Activated naive CD8-positive, alpha-beta T cell treated with anti-CD3 and anti-CD28 coated beads, Interleukin-2, amount 10 ng/mL, durations not matched to agents 7 days and 5 days (primary cell): ENCODE measurements at regions not wholly inside any gene's neighbourhood (a gene's known extent, or its start where the extent isn't known, plus 50 kb on each side); places are given as distances from the start of the nearest gene placed in this dataset.
"Not testable (repeated sequence)": the region's sequence is repeated elsewhere in the genome, so short reads cannot be mapped to it uniquely, and the experiment has no call there.

Experiments used
- ATAC-seq: fragments of 150-1000 bp; cut with Tn5 transposase; one replicate; pipeline ENCODE4 v1.10.0; 2021; ENCODE audit warnings: low read depth, moderate library complexity
- POLR2A ChIA-PET: fragments of 350-600 bp; sonication (Branson Sonifier 250); formaldehyde crosslinking; loops from one replicate; lab custom pipeline; 2021; ENCODE audit warnings: antibody characterized with exemption; lab: Charles Lee
- DNase-seq: peaks from one replicate; pipeline ENCODE4 v3.0.0; 2021
- H3K27ac Mint-ChIP-seq: one replicate; pipeline ENCODE4 v1.8.0; 2022; ENCODE audit warnings: mild to moderate bottlenecking, mixed read lengths
- H3K27me3 Mint-ChIP-seq: one replicate; pipeline ENCODE4 v1.8.0; 2022; ENCODE audit warnings: mild to moderate bottlenecking, moderate library complexity, mixed read lengths
- H3K36me3 Mint-ChIP-seq: one replicate; pipeline ENCODE4 v1.8.0; 2021; ENCODE audit warnings: mild to moderate bottlenecking, mixed read lengths
- H3K4me1 Mint-ChIP-seq: one replicate; pipeline ENCODE4 v1.8.0; 2021; ENCODE audit warnings: mixed read lengths
- H3K4me3 Mint-ChIP-seq: one replicate; pipeline ENCODE4 v1.8.0; 2022; ENCODE audit warnings: mild to moderate bottlenecking, moderate library complexity, mixed read lengths
- H3K9me3 Mint-ChIP-seq: one replicate; pipeline ENCODE4 v1.8.0; 2021; ENCODE audit warnings: mixed read lengths

- Mint-ChIP-seq H3K36me3 (no peaks in the 10 kb centered on the region), H3K27me3 (no peaks in the 10 kb centered on the region), H3K4me3 (no peak overlapping the region), H3K4me1 (no peaks in the 10 kb centered on the region), H3K9me3 (peaks cover 2% of the 10 kb centered on the region), H3K27ac (no peak overlapping the region)
- DNase-seq, result no peak
- POLR2A ChIA-PET, result no interaction called here
- no peak for ATAC-seq
These were observed 210.1 kb upstream of the RIMS1 start for GRCh38 chr6:71676298-71676697.

- DNase-seq (no peak), ATAC-seq (no peak)
- H3K9me3 Mint-ChIP-seq, result peaks cover 2% of the 10 kb centered on the region
- no peaks in the 10 kb centered on the region for H3K4me1 Mint-ChIP-seq
- H3K27ac Mint-ChIP-seq, result no peak overlapping the region
- no peaks in the 10 kb centered on the region for H3K36me3 Mint-ChIP-seq
- no peaks in the 10 kb centered on the region for H3K27me3 Mint-ChIP-seq
- POLR2A ChIA-PET, result no interaction called here
- H3K4me3 Mint-ChIP-seq, result no peak overlapping the region
These were observed 208.3 kb upstream of the RIMS1 start for GRCh38 chr6:71678091-71678490.

GRCh38 chr6:71681234-71681867 is 205.0 kb upstream of the RIMS1 start:
- peaks cover 2% of the 10 kb centered on the region for H3K9me3 Mint-ChIP-seq
- H3K4me3 Mint-ChIP-seq, result no peak overlapping the region
- no peaks in the 10 kb centered on the region for H3K36me3 Mint-ChIP-seq
- ATAC-seq, result no peak
- POLR2A ChIA-PET, result no interaction called here
- H3K4me1 Mint-ChIP-seq, result no peaks in the 10 kb centered on the region
- DNase-seq, result no peak
- H3K27me3 Mint-ChIP-seq, result no peaks in the 10 kb centered on the region
- H3K27ac Mint-ChIP-seq, result no peak overlapping the region

GRCh38 chr6:71686021-71686677 is 200.2 kb upstream of the RIMS1 start:
- H3K9me3 Mint-ChIP-seq, DNase-seq, H3K4me1 Mint-ChIP-seq, H3K27me3 Mint-ChIP-seq, H3K36me3 Mint-ChIP-seq, ATAC-seq, H3K27ac Mint-ChIP-seq, H3K4me3 Mint-ChIP-seq, POLR2A ChIA-PET: not testable (repeated sequence)

DNA sequence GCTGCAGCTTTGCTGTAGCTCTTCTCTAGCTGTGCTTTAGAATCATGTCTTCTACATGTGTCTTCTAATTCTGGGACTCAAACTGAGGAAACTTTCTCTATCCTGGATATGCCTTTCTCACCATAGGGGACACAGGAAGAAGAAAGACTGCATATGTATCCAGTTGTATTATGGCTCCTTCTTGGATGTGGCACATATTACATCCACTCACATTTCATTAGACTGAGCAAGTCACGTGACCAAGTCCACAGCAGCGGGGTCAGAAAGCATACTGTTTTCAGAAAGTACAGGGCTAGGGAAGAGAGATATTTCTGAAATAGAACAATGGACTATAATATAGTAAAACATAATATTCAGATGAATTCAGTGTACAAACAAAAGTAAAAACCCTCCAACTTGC is 187.6 kb upstream of the RIMS1 start:
- ATAC-seq (no peak), DNase-seq (no peak)
- Mint-ChIP-seq H3K4me1 (no peaks in the 10 kb centered on the region), H3K9me3 (no peaks in the 10 kb centered on the region), H3K4me3 (no peak overlapping the region), H3K27ac (no peak overlapping the region), H3K27me3 (no peaks in the 10 kb centered on the region), H3K36me3 (no peaks in the 10 kb centered on the region)
- POLR2A ChIA-PET, result no interaction called here

- Mint-ChIP-seq H3K27me3 (no peaks in the 10 kb centered on the region), H3K9me3 (no peaks in the 10 kb centered on the region), H3K4me3 (no peak overlapping the region), H3K27ac (no peak overlapping the region), H3K4me1 (no peaks in the 10 kb centered on the region), H3K36me3 (no peaks in the 10 kb centered on the region)
- DNase-seq (no peak), ATAC-seq (no peak)
- POLR2A ChIA-PET, result no interaction called here
These were observed 179.8 kb upstream of the RIMS1 start for GRCh38 chr6:71706523-71706922.

DNA sequence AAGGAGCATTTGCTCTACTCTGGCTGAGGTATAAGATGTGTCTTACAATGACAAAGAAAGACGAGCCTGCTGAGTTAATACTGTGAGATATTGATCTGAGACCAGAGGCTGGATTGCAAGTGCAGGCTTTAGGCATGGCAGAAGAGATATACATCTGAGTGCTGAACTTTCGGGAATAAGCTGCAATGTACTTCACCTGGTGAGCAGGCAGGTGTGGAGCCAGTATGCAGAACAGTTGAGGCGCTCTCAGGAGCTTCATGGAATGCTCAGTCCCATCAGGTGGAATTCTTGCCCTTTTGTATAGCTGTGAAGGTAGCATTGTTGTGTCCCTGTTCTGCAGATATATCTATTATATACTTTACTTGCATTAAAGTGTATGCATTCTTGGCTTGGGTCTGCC is 179.3 kb upstream of the RIMS1 start:
- ATAC-seq (no peak), DNase-seq (no peak)
- H3K4me1 Mint-ChIP-seq, result no peaks in the 10 kb centered on the region
- POLR2A ChIA-PET, result no interaction called here
- no peak overlapping the region for H3K4me3 Mint-ChIP-seq
- no peaks in the 10 kb centered on the region for H3K9me3 Mint-ChIP-seq
- H3K27ac Mint-ChIP-seq, result no peak overlapping the region
- H3K36me3 Mint-ChIP-seq, result no peaks in the 10 kb centered on the region
- no peaks in the 10 kb centered on the region for H3K27me3 Mint-ChIP-seq

- no peak for DNase-seq
- Mint-ChIP-seq H3K9me3 (no peaks in the 10 kb centered on the region), H3K4me1 (no peaks in the 10 kb centered on the region), H3K36me3 (no peaks in the 10 kb centered on the region), H3K27me3 (no peaks in the 10 kb centered on the region), H3K27ac (no peak overlapping the region), H3K4me3 (no peak overlapping the region)
- POLR2A ChIA-PET, result no interaction called here
- no peak for ATAC-seq
These were observed 165.6 kb upstream of the RIMS1 start for GRCh38 chr6:71720705-71721104.

DNA sequence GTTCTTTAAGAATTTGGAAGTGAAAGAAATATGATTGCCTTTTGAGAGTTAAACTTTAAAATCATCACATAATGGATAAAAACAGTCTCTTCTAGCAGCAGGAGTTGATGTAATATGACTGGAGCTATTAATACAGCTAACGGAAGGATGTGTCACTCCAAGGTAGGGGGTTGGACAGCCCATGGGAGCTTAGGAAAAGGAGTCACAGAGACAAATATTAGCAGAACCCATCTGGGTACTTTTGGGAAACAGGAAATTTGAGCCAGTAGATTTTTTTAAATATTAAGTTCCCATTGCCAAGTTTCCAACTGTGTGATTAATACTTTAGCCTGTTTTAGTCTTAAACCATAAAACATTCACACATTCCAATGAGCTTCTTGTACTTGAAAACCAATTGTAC is 164.7 kb upstream of the RIMS1 start:
- Mint-ChIP-seq H3K4me1 (no peaks in the 10 kb centered on the region), H3K4me3 (no peak overlapping the region), H3K9me3 (no peaks in the 10 kb centered on the region), H3K27ac (no peak overlapping the region), H3K36me3 (no peaks in the 10 kb centered on the region), H3K27me3 (no peaks in the 10 kb centered on the region)
- ATAC-seq (no peak), DNase-seq (no peak)
- POLR2A ChIA-PET, result no interaction called here

- H3K27me3 Mint-ChIP-seq, result no peaks in the 10 kb centered on the region
- ATAC-seq, result no peak
- H3K36me3 Mint-ChIP-seq, result no peaks in the 10 kb centered on the region
- no peak for DNase-seq
- H3K27ac Mint-ChIP-seq, result no peak overlapping the region
- no peaks in the 10 kb centered on the region for H3K4me1 Mint-ChIP-seq
- H3K9me3 Mint-ChIP-seq, result no peaks in the 10 kb centered on the region
- POLR2A ChIA-PET, result no interaction called here
- no peak overlapping the region for H3K4me3 Mint-ChIP-seq
These were observed 163.6 kb upstream of the RIMS1 start for GRCh38 chr6:71722736-71723135.

GRCh38 chr6:71724456-71725125 is 161.8 kb upstream of the RIMS1 start:
- H3K27me3 Mint-ChIP-seq, result no peaks in the 10 kb centered on the region
- no peak overlapping the region for H3K27ac Mint-ChIP-seq
- DNase-seq, result no peak
- H3K9me3 Mint-ChIP-seq, result no peaks in the 10 kb centered on the region
- no peaks in the 10 kb centered on the region for H3K4me1 Mint-ChIP-seq
- no peak overlapping the region for H3K4me3 Mint-ChIP-seq
- POLR2A ChIA-PET, result no interaction called here
- no peaks in the 10 kb centered on the region for H3K36me3 Mint-ChIP-seq
- ATAC-seq, result no peak

- Mint-ChIP-seq H3K36me3 (no peaks in the 10 kb centered on the region), H3K27me3 (no peaks in the 10 kb centered on the region), H3K4me3 (no peak overlapping the region), H3K4me1 (no peaks in the 10 kb centered on the region), H3K27ac (no peak overlapping the region), H3K9me3 (no peaks in the 10 kb centered on the region)
- POLR2A ChIA-PET, result no interaction called here
- DNase-seq (no peak), ATAC-seq (no peak)
These were observed 161.3 kb upstream of the RIMS1 start for GRCh38 chr6:71725126-71725470.

GRCh38 chr6:71726121-71726520 is 160.2 kb upstream of the RIMS1 start:
- POLR2A ChIA-PET, result no interaction called here
- no peaks in the 10 kb centered on the region for H3K27me3 Mint-ChIP-seq
- H3K4me1 Mint-ChIP-seq, result no peaks in the 10 kb centered on the region
- H3K36me3 Mint-ChIP-seq, result no peaks in the 10 kb centered on the region
- no peaks in the 10 kb centered on the region for H3K9me3 Mint-ChIP-seq
- DNase-seq (no peak), ATAC-seq (no peak)
- H3K27ac Mint-ChIP-seq, result no peak overlapping the region
- no peak overlapping the region for H3K4me3 Mint-ChIP-seq

GRCh38 chr6:71727632-71728294 is 158.6 kb upstream of the RIMS1 start:
- H3K36me3 Mint-ChIP-seq, result no peaks in the 10 kb centered on the region
- H3K27me3 Mint-ChIP-seq, result no peaks in the 10 kb centered on the region
- no peak for DNase-seq
- H3K9me3 Mint-ChIP-seq, result no peaks in the 10 kb centered on the region
- no peak for ATAC-seq
- POLR2A ChIA-PET, result no interaction called here
- H3K4me3 Mint-ChIP-seq, result no peak overlapping the region
- H3K27ac Mint-ChIP-seq, result no peak overlapping the region
- no peaks in the 10 kb centered on the region for H3K4me1 Mint-ChIP-seq
